ENCODE measurements at regions not wholly inside any gene's neighbourhood (a gene's known extent, or its start where the extent isn't known, plus 50 kb on each side); places are given as distances from the start of the nearest gene placed in this dataset.

- no peak for TF ChIP-seq POLR2A (IDR thresholded peaks at IDR 0.05)
- TF ChIP-seq, protein P1, sequence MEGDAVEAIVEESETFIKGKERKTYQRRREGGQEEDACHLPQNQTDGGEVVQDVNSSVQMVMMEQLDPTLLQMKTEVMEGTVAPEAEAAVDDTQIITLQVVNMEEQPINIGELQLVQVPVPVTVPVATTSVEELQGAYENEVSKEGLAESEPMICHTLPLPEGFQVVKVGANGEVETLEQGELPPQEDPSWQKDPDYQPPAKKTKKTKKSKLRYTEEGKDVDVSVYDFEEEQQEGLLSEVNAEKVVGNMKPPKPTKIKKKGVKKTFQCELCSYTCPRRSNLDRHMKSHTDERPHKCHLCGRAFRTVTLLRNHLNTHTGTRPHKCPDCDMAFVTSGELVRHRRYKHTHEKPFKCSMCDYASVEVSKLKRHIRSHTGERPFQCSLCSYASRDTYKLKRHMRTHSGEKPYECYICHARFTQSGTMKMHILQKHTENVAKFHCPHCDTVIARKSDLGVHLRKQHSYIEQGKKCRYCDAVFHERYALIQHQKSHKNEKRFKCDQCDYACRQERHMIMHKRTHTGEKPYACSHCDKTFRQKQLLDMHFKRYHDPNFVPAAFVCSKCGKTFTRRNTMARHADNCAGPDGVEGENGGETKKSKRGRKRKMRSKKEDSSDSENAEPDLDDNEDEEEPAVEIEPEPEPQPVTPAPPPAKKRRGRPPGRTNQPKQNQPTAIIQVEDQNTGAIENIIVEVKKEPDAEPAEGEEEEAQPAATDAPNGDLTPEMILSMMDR (IDR thresholded peaks at IDR 0.05) = no peak
Measured at GRCh38 chr5:40082313-40082712, 597.4 kb upstream of the PTGER4 start.

Data from uterus (tissue), 2 donors.